Rectal smooth muscle tissue (tissue), 1 donor: ENCODE measurements at regions not wholly inside any gene's neighbourhood (a gene's known extent, or its start where the extent isn't known, plus 50 kb on each side); places are given as distances from the start of the nearest gene placed in this dataset.
"Not testable (repeated sequence)": the region's sequence is repeated elsewhere in the genome, so short reads cannot be mapped to it uniquely, and the experiment has no call there.

ENCODE experiments used
- H3K27ac ChIP-seq: one replicate; pipeline ENCODE4 v1.7.0; 2013; ENCODE audit warnings: low read depth, low read length, inconsistent platforms
- H3K27me3 ChIP-seq: one replicate; pipeline ENCODE4 v1.7.0; 2013; ENCODE audit warnings: low read length; ENCODE audit not compliant: control insufficient read depth, insufficient read depth
- H3K36me3 ChIP-seq: one replicate; pipeline ENCODE4 v1.7.0; 2013; ENCODE audit warnings: low read length; ENCODE audit not compliant: control insufficient read depth, insufficient read depth
- H3K4me1 ChIP-seq: one replicate; pipeline ENCODE4 v1.7.0; 2013; ENCODE audit warnings: low read length; ENCODE audit not compliant: control insufficient read depth, insufficient read depth
- H3K4me3 ChIP-seq: one replicate; pipeline ENCODE4 v1.7.0; 2013; ENCODE audit warnings: low read length
- H3K9ac ChIP-seq: one replicate; pipeline ENCODE4 v1.7.0; 2013; ENCODE audit warnings: low read length

DNA sequence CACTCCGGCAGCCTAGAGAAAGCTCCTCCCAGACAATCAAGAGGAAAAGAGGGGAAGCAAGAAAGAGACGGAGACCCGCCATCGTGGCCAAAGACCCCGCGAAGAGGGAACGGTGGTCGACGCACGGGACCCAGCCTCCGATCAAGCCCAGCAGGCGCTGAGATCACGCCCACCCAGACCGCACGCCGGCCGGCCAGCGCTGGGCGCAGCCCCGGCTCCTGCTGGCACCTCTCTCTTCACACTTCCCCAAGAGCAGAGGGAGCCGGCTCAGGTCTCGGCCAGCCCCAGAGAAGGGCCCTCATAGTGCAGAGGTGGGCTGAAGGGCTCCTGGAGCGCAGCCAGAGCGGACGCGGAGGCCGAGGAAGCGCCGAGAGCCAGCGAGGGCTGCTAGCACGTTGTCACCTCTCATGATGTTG, 918.4 kb upstream of the ADAMTS5 start:
- no peak overlapping the region for H3K27ac ChIP-seq
- no peaks in the 10 kb centered on the region for H3K36me3 ChIP-seq
- H3K27me3 ChIP-seq = no peaks in the 10 kb centered on the region
- no peaks in the 10 kb centered on the region for H3K4me1 ChIP-seq
- no peak overlapping the region for H3K4me3 ChIP-seq
- no peak overlapping the region for H3K9ac ChIP-seq

- not testable (repeated sequence) for H3K4me1 ChIP-seq, H3K27me3 ChIP-seq, H3K36me3 ChIP-seq, H3K27ac ChIP-seq, H3K9ac ChIP-seq, H3K4me3 ChIP-seq
Observed at GRCh38 chr21:27881331-27881730, 914.4 kb upstream of the ADAMTS5 start.

DNA sequence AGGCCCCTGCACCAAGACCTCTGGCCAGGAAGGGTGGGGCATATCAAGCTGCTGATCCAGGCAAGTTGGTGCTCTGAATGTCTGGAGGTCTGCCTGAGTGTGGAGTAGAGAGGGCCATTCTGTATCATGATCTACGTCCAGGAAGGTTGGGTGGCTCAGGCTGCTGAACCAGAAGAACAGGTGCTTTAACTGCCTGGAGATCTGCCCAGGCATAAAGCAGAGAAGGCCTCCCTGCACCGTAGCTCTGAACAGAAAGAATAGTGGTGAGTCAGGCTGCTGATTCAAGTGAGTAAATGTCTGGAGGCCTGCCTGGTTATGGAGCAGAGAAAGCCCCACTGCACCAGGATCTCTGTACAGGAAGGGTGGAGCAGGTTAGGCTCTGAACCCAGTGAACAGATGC, 905.5 kb upstream of the ADAMTS5 start:
- H3K27ac ChIP-seq, H3K9ac ChIP-seq, H3K27me3 ChIP-seq, H3K36me3 ChIP-seq, H3K4me3 ChIP-seq, H3K4me1 ChIP-seq: not testable (repeated sequence)

GRCh38 chr21:27870755-27871154, 903.9 kb upstream of the ADAMTS5 start:
- H3K4me3 ChIP-seq, H3K27me3 ChIP-seq, H3K36me3 ChIP-seq, H3K4me1 ChIP-seq, H3K27ac ChIP-seq, H3K9ac ChIP-seq: not testable (repeated sequence)

DNA sequence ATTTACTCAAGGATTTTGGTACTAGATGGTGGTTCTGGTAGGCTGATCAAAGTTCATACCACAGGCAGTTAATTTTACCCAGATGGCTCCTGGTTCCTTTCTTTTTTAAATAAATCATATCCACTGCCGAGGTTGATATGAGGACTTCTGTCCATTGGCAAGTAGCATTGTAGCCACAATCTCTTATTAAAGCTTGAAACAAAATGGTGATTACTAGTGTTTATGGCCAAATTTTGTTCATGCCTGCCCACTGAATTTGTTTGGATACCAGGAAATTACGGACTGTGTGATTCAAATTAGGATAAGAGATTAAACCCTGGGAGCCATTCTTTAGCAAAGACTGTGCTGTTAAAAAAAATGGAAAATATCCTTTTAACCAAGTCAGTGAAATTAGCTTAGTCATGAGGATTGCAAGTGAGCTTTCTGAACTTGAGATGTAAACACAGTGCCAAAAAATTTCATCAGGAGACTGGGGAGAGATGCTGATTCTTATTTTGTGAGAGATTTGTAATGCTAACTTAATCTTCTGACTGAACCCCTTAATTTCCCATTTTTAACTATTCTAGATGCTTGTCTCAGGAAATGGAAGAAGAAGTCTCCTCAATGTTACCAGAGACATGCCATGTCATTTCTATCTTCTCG, 893.5 kb upstream of the ADAMTS5 start:
- not testable (repeated sequence) for H3K27me3 ChIP-seq, H3K4me1 ChIP-seq, H3K27ac ChIP-seq, H3K36me3 ChIP-seq, H3K4me3 ChIP-seq, H3K9ac ChIP-seq

- not testable (repeated sequence) for H3K4me1 ChIP-seq, H3K4me3 ChIP-seq
Observed at GRCh38 chr21:27858053-27858825, 891.4 kb upstream of the ADAMTS5 start.

GRCh38 chr21:27856988-27857387, 890.1 kb upstream of the ADAMTS5 start:
- not testable (repeated sequence) for H3K4me3 ChIP-seq, H3K4me1 ChIP-seq, H3K36me3 ChIP-seq, H3K27ac ChIP-seq, H3K27me3 ChIP-seq, H3K9ac ChIP-seq

More at GRCh38 chr21:27858053-27858825, 891.4 kb upstream of the ADAMTS5 start:
- H3K9ac ChIP-seq, H3K36me3 ChIP-seq, H3K27me3 ChIP-seq, H3K27ac ChIP-seq: not testable (repeated sequence)

DNA sequence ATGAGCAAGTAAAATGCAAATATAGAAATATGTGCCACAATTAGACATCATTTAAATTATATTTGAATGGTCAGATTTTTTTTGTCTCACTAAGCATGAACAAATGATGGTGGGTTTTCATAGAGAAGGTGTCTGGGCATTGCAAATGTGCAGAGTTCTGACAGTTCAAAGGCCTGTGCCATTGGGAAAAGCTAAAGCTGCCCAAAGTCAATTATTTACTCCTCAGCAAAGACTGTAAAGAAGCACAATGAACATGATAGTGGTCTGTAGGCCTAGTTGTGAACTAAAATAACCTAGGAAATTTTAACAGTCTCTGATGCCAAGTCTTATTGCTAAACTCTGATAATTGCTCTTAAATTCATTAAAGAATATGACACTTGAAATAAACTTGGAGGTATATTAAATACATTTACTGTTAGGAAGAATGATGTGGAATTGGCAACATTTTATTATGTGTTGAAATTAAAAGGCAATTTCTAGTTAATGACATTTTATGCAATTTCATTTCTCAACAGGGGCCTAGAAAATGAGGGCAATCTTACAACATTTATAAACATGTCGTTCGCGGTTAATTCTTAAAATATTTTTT, 874.3 kb upstream of the ADAMTS5 start:
- Histone ChIP-seq H3K9ac (no peak overlapping the region), H3K27ac (no peak overlapping the region), H3K4me3 (no peak overlapping the region), H3K4me1 (peaks cover 15% of the 10 kb centered on the region), H3K27me3 (no peaks in the 10 kb centered on the region), H3K36me3 (no peaks in the 10 kb centered on the region)

- no peak overlapping the region for H3K9ac ChIP-seq
- peak overlapping the region; percentile 64 for H3K27ac ChIP-seq
- peaks cover 15% of the 10 kb centered on the region for H3K4me1 ChIP-seq
- no peaks in the 10 kb centered on the region for H3K36me3 ChIP-seq
- H3K27me3 ChIP-seq = no peaks in the 10 kb centered on the region
- H3K4me3 ChIP-seq = no peak overlapping the region
Observed at GRCh38 chr21:27840262-27840661, 873.4 kb upstream of the ADAMTS5 start.

- no peaks in the 10 kb centered on the region for H3K27me3 ChIP-seq
- H3K27ac ChIP-seq = peak overlapping the region; percentile 64
- H3K4me1 ChIP-seq = peaks cover 15% of the 10 kb centered on the region
- no peaks in the 10 kb centered on the region for H3K36me3 ChIP-seq
- H3K4me3 ChIP-seq = no peak overlapping the region
- H3K9ac ChIP-seq = no peak overlapping the region
Observed at GRCh38 chr21:27839512-27840115, 872.7 kb upstream of the ADAMTS5 start.

- Histone ChIP-seq H3K4me1 (peaks cover 15% of the 10 kb centered on the region), H3K9ac (no peak overlapping the region), H3K27me3 (no peaks in the 10 kb centered on the region), H3K27ac (no peak overlapping the region), H3K36me3 (no peaks in the 10 kb centered on the region), H3K4me3 (no peak overlapping the region)
Observed at GRCh38 chr21:27838573-27838972, 871.7 kb upstream of the ADAMTS5 start.

- Histone ChIP-seq H3K27ac (no peak overlapping the region), H3K36me3 (no peaks in the 10 kb centered on the region), H3K27me3 (no peaks in the 10 kb centered on the region), H3K9ac (no peak overlapping the region), H3K4me1 (peaks cover 15% of the 10 kb centered on the region), H3K4me3 (no peak overlapping the region)
Observed at GRCh38 chr21:27837936-27838335, 871.0 kb upstream of the ADAMTS5 start.
